A549 (cell line): ENCODE measurements at regions not wholly inside any gene's neighbourhood (a gene's known extent, or its start where the extent isn't known, plus 50 kb on each side); places are given as distances from the start of the nearest gene placed in this dataset.

ENCODE experiments used
- CHD4 ChIP-seq: fragments of 200-600 bp; sonication (generic); IDR thresholded peaks from 2 replicates; pipeline ENCODE4 v1.6.1; 2016; ENCODE audit warnings: antibody characterized with exemption, mild to moderate bottlenecking, borderline replicate concordance
- CTCF ChIP-seq: fragments of >200 bp; sonication (Bioruptor Twin); formaldehyde crosslinking; IDR thresholded peaks from 3 replicates; pipeline ENCODE4 v1.5.1; 2016
- EP300 ChIP-seq, 2 experiments: fragments of >200 bp; sonication (Bioruptor Twin); formaldehyde crosslinking; IDR thresholded peaks; 2 replicates in 1 of 2; 3 replicates in 1 of 2; pipeline ENCODE4 v1.6.1; 2016 to 2017
- FOSB ChIP-seq: fragments of 250-450 bp; sonication (Bioruptor Pico); IDR thresholded peaks from 2 replicates; pipeline ENCODE4 v1.5.0; 2020; ENCODE audit warnings: mild to moderate bottlenecking, moderate library complexity
- HOXA7 ChIP-seq: fragments of 250-450 bp; sonication (Bioruptor Pico); IDR thresholded peaks from 2 replicates; pipeline ENCODE4 v1.5.0; 2020; ENCODE audit warnings: mild to moderate bottlenecking, moderate library complexity
- KDM1A ChIP-seq: fragments of 200-600 bp; sonication (generic); IDR thresholded peaks from 2 replicates; pipeline ENCODE4 v1.6.1; 2016; ENCODE audit warnings: low read depth, mild to moderate bottlenecking
- PHF8 ChIP-seq: fragments of 200-600 bp; sonication (generic); IDR thresholded peaks from 2 replicates; pipeline ENCODE4 v1.6.1; 2016; ENCODE audit warnings: low read depth, mild to moderate bottlenecking, antibody characterized with exemption, moderate library complexity, borderline replicate concordance
- POLR2A ChIP-seq: IDR thresholded peaks from 2 replicates; pipeline ENCODE4 v1.6.1; 2012; ENCODE audit warnings: mild to moderate bottlenecking, low read length
- TF ChIP-seq, protein P1 (sequence below): IDR thresholded peaks from 2 replicates; pipeline ENCODE4 v1.6.1; 2012
- TF ChIP-seq, protein P2 (sequence below): fragments of 150-350 bp; IDR thresholded peaks from 2 replicates; pipeline ENCODE4 v1.6.1; 2014; ENCODE audit warnings: low read depth, mild to moderate bottlenecking, low read length

DNA sequence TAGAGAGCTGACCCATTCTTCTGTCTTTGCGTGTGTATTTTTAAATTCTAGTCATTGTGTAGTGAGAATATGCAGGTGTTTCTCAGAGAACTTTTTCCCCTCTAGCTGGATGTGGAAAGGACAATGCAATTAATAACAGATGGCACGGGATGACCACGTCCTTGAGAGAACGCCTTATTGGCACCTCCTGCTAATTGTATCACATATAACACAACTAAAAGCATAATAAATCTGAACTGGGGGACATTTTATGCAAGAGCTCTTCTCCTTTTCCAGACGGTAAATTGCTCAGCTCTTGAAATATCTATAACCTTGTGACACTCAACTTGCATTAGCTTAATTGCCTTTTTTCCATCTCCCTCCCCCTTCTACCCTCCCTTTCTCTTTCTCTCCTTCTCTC lies 62.9 kb upstream of the IZUMO3 start:
- TF ChIP-seq POLR2A (no peak), CHD4 (no peak), CTCF (no peak), KDM1A (no peak), EP300 (IDR thresholded peaks at IDR 0.05) (no peak), HOXA7 (CRISPR knock-in tag) (no peak), FOSB (no peak), PHF8 (no peak)
- TF ChIP-seq, protein P1, sequence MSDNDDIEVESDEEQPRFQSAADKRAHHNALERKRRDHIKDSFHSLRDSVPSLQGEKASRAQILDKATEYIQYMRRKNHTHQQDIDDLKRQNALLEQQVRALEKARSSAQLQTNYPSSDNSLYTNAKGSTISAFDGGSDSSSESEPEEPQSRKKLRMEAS = no peak
- TF ChIP-seq, protein P2, sequence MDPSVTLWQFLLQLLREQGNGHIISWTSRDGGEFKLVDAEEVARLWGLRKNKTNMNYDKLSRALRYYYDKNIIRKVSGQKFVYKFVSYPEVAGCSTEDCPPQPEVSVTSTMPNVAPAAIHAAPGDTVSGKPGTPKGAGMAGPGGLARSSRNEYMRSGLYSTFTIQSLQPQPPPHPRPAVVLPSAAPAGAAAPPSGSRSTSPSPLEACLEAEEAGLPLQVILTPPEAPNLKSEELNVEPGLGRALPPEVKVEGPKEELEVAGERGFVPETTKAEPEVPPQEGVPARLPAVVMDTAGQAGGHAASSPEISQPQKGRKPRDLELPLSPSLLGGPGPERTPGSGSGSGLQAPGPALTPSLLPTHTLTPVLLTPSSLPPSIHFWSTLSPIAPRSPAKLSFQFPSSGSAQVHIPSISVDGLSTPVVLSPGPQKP = no peak
